OCI-LY1 (cell line): ENCODE measurements at regions not wholly inside any gene's neighbourhood (a gene's known extent, or its start where the extent isn't known, plus 50 kb on each side); places are given as distances from the start of the nearest gene placed in this dataset.

Experiments used
- CTCF ChIP-seq: fragments of 200-600 bp; sonication (generic), shearing (Covaris generic); IDR thresholded peaks from 2 replicates; pipeline ENCODE4 v1.5.1; 2017; ENCODE audit warnings: mild to moderate bottlenecking, antibody characterized with exemption, low read length, moderate library complexity, mixed read lengths
- EZH2 ChIP-seq: fragments of 200-600 bp; sonication (generic), shearing (Covaris generic); IDR thresholded peaks from 2 replicates; pipeline ENCODE4 v1.8.0; 2017; ENCODE audit warnings: borderline replicate concordance, mixed run types, mild to moderate bottlenecking, antibody characterized with exemption, low read length, moderate library complexity, mixed read lengths

GRCh38 chr10:21090609-21091082 is 193.5 kb upstream of the NEBL start:
- TF ChIP-seq CTCF (no peak), EZH2 (no peak)
